Small intestine (tissue), 7 donors: ENCODE measurements at regions not wholly inside any gene's neighbourhood (a gene's known extent, or its start where the extent isn't known, plus 50 kb on each side); places are given as distances from the start of the nearest gene placed in this dataset.

Experiments
- DNase-seq, 2 donors: peaks; one replicate each; pipeline versions ENCODE4 v3.0.0 to v3.0.0-alpha.2; 2013
- FAIRE-seq: peaks from 2 replicates; lab custom pipeline; 2012; peaks lifted over from hg19 to GRCh38; lab: Jason Lieb, UNC
- H3K27ac ChIP-seq, 3 donors: one replicate each; pipeline ENCODE4 v1.5.1; 2013; ENCODE audit warnings: low read length in 2 of 3, mild to moderate bottlenecking in 2 of 3, control low read depth in 1 of 3, inconsistent platforms in 1 of 3, low read depth in 1 of 3, moderate library complexity in 1 of 3
- H3K27me3 ChIP-seq, 3 donors: one replicate each; pipeline ENCODE4 v1.6.1; 2013; ENCODE audit warnings: low read length in 3 of 3, inconsistent platforms in 1 of 3; ENCODE audit not compliant: control insufficient read depth in 3 of 3, insufficient read depth in 3 of 3
- H3K36me3 ChIP-seq, 3 donors: one replicate each; pipeline ENCODE4 v1.6.1; 2013; ENCODE audit warnings: low read length in 3 of 3, inconsistent platforms in 1 of 3, low read depth in 1 of 3, mild to moderate bottlenecking in 1 of 3, moderate library complexity in 1 of 3; ENCODE audit not compliant: control insufficient read depth in 3 of 3, insufficient read depth in 2 of 3
- H3K4me1 ChIP-seq, 3 donors: one replicate each; pipeline ENCODE4 v1.6.1; 2013; ENCODE audit warnings: low read length in 2 of 3, inconsistent platforms in 1 of 3, low read depth in 1 of 3, mild to moderate bottlenecking in 1 of 3, moderate library complexity in 1 of 3; ENCODE audit not compliant: control insufficient read depth in 3 of 3, insufficient read depth in 2 of 3
- H3K4me3 ChIP-seq, 3 donors: one replicate each; pipeline ENCODE4 v1.5.1; 2013; ENCODE audit warnings: low read length in 3 of 3, control low read depth in 1 of 3, inconsistent platforms in 1 of 3, low read depth in 1 of 3, mild to moderate bottlenecking in 1 of 3, moderate library complexity in 1 of 3
- H3K9me3 ChIP-seq, 2 donors: one replicate each; pipeline ENCODE4 v1.6.1; 2013; ENCODE audit warnings: low read depth in 1 of 2, low read length in 1 of 2; ENCODE audit not compliant: control insufficient read depth in 2 of 2, insufficient read depth in 1 of 2
- WGBS, 3 donors: extraction: QIAGEN DNeasy Blood & Tissue Kit; methylation state at CpG; one replicate each; pipeline ENCODE4 v1.1.7; 2013; 5-methylcytosine and 5-hydroxymethylcytosine counted together
- donor health status: healthy with polysubstance abuse.
- donor health status: control.
- donor health status: control.
- donor health status: Bipolar disorder and iron deficiency.
- donor health status: healthy.

- WGBS, 3 donors = 82 to 90% (median 89%) methylated on average over 3 of the region's 3 CpGs
- no peak for FAIRE-seq
- H3K4me3 ChIP-seq = no peak overlapping the region
- no peak for DNase-seq
- no peaks in the 10 kb centered on the region for H3K4me1 ChIP-seq
- no peaks in the 10 kb centered on the region for H3K9me3 ChIP-seq
- no peaks in the 10 kb centered on the region for H3K36me3 ChIP-seq
- no peak overlapping the region for H3K27ac ChIP-seq
- no peaks in the 10 kb centered on the region for H3K27me3 ChIP-seq
These were observed 73.5 kb upstream of the MBNL1 start for GRCh38 chr3:152195206-152195605.

GRCh38 chr3:152196782-152197181 is 71.9 kb upstream of the MBNL1 start:
- WGBS, 3 donors = 14 to 26% (median 23%) methylated on average over 2 of the region's 2 CpGs
- peak; percentile 41 for FAIRE-seq
- Histone ChIP-seq H3K4me3 (no peak overlapping the region), H3K27me3 (no peaks in the 10 kb centered on the region), H3K4me1 (no peaks in the 10 kb centered on the region), H3K36me3 (no peaks in the 10 kb centered on the region), H3K9me3 (no peaks in the 10 kb centered on the region), H3K27ac (no peak overlapping the region)
- DNase-seq = no peak

GRCh38 chr3:152197451-152197850 is 71.3 kb upstream of the MBNL1 start:
- H3K4me1 ChIP-seq = no peaks in the 10 kb centered on the region
- no peaks in the 10 kb centered on the region for H3K27me3 ChIP-seq
- FAIRE-seq (no peak), DNase-seq (no peak)
- H3K4me3 ChIP-seq = no peak overlapping the region
- no peaks in the 10 kb centered on the region for H3K36me3 ChIP-seq
- peak overlapping the region in 2 of 3 donors; percentile 40 to 64 for H3K27ac ChIP-seq
- WGBS, 3 donors = 47 to 73% (median 62%) methylated on average over 3 of the region's 3 CpGs
- no peaks in the 10 kb centered on the region for H3K9me3 ChIP-seq

GRCh38 chr3:152197937-152198336 is 70.8 kb upstream of the MBNL1 start:
- peaks cover 0 to 2% (median 0%) of the 10 kb centered on the region in 3 donors for H3K4me1 ChIP-seq
- H3K9me3 ChIP-seq = no peaks in the 10 kb centered on the region
- DNase-seq (no peak), FAIRE-seq (no peak)
- no peak overlapping the region for H3K4me3 ChIP-seq
- peak overlapping the region in 2 of 3 donors; percentile 48 to 84 for H3K27ac ChIP-seq
- WGBS, 3 donors = 55 to 71% (median 56%) methylated on average over 3 of the region's 3 CpGs
- H3K36me3 ChIP-seq = no peaks in the 10 kb centered on the region
- no peaks in the 10 kb centered on the region for H3K27me3 ChIP-seq

GRCh38 chr3:152198665-152199064 is 70.1 kb upstream of the MBNL1 start:
- no peaks in the 10 kb centered on the region for H3K27me3 ChIP-seq
- H3K4me3 ChIP-seq = no peak overlapping the region
- H3K4me1 ChIP-seq = peaks cover 0 to 5% (median 0%) of the 10 kb centered on the region in 3 donors
- H3K9me3 ChIP-seq = no peaks in the 10 kb centered on the region
- H3K27ac ChIP-seq = peak overlapping the region in 2 of 3 donors; percentile 20 to 91
- WGBS, 3 donors = 64 to 87% (median 66%) methylated on average over 1 of the region's 1 CpG
- DNase-seq (no peak), FAIRE-seq (no peak)
- no peaks in the 10 kb centered on the region for H3K36me3 ChIP-seq

- H3K4me1 ChIP-seq = peaks cover 0 to 7% (median 0%) of the 10 kb centered on the region in 3 donors
- no peak for DNase-seq
- no peak for FAIRE-seq
- no peaks in the 10 kb centered on the region for H3K27me3 ChIP-seq
- WGBS, 3 donors = 66 to 81% (median 76%) methylated on average over 3 of the region's 3 CpGs
- H3K4me3 ChIP-seq = no peak overlapping the region
- peak overlapping the region in 2 of 3 donors; percentile 54 to 59 for H3K27ac ChIP-seq
- H3K9me3 ChIP-seq = no peaks in the 10 kb centered on the region
- H3K36me3 ChIP-seq = no peaks in the 10 kb centered on the region
These were observed 69.5 kb upstream of the MBNL1 start for GRCh38 chr3:152199102-152199840.

- Histone ChIP-seq H3K4me1 (peaks cover 0 to 14% (median 0%) of the 10 kb centered on the region in 3 donors), H3K36me3 (no peaks in the 10 kb centered on the region), H3K27ac (peak overlapping the region in 2 of 3 donors; percentile 8 to 64), H3K9me3 (no peaks in the 10 kb centered on the region), H3K27me3 (no peaks in the 10 kb centered on the region), H3K4me3 (no peak overlapping the region)
- 32 to 42% (median 39%) methylated on average over 3 of the region's 3 CpGs for WGBS, 3 donors
- DNase-seq (peak in 1 of 2 donors; percentile 39), FAIRE-seq (no peak)
These were observed 68.0 kb upstream of the MBNL1 start for GRCh38 chr3:152200476-152201420.

- H3K27ac ChIP-seq = peak overlapping the region; percentile 11 to 63 (median 48)
- H3K27me3 ChIP-seq = no peaks in the 10 kb centered on the region
- H3K36me3 ChIP-seq = no peaks in the 10 kb centered on the region
- peak; percentile 69 to 82 for DNase-seq
- H3K9me3 ChIP-seq = peaks cover 0 to 3% of the 10 kb centered on the region in 2 donors
- FAIRE-seq = peak; percentile 33
- peaks cover 2 to 26% (median 3%) of the 10 kb centered on the region in 3 donors for H3K4me1 ChIP-seq
- WGBS, 3 donors = 2 to 22% (median 6%) methylated on average over 3 of the region's 3 CpGs
- H3K4me3 ChIP-seq = peak overlapping the region in 1 of 3 donors; percentile 28
These were observed 65.6 kb upstream of the MBNL1 start for GRCh38 chr3:152202976-152203626.
